Activated CD4-positive, alpha-beta T cell treated with anti-CD3 and anti-CD28 coated beads for 36 hours (primary cell): ENCODE measurements at regions not wholly inside any gene's neighbourhood (a gene's known extent, or its start where the extent isn't known, plus 50 kb on each side); places are given as distances from the start of the nearest gene placed in this dataset.

Source experiments
- ATAC-seq: fragments of 200-7000 bp; cut with Tn5 transposase; one replicate; pipeline ENCODE4 v1.10.0; 2021; ENCODE audit warnings: mild to moderate bottlenecking, moderate library complexity
- CTCF ChIA-PET: fragments of 350-600 bp; sonication (Branson Sonifier 250); formaldehyde crosslinking; loops from one replicate; lab custom pipeline; 2021; ENCODE audit warnings: antibody characterized with exemption; lab: Charles Lee
- POLR2A ChIA-PET: fragments of 350-600 bp; sonication (Branson Sonifier 250); formaldehyde crosslinking; loops from one replicate; lab custom pipeline; 2021; ENCODE audit warnings: antibody characterized with exemption, inconsistent platforms; lab: Charles Lee
- DNase-seq: peaks from one replicate; pipeline ENCODE4 v3.0.0-alpha.2; 2020
- H3K27ac Mint-ChIP-seq: one replicate; pipeline ENCODE4 v1.8.0; 2021; ENCODE audit warnings: mixed read lengths
- H3K27me3 Mint-ChIP-seq: one replicate; pipeline ENCODE4 v1.8.0; 2021; ENCODE audit warnings: mixed read lengths
- H3K36me3 Mint-ChIP-seq: one replicate; pipeline ENCODE4 v1.8.0; 2021; ENCODE audit warnings: low read depth, mixed read lengths
- H3K4me1 Mint-ChIP-seq: one replicate; pipeline ENCODE4 v1.8.0; 2021; ENCODE audit warnings: mixed read lengths
- H3K4me3 Mint-ChIP-seq: one replicate; pipeline ENCODE4 v1.8.0; 2021; ENCODE audit warnings: mild to moderate bottlenecking, moderate library complexity, mixed read lengths
- H3K9me3 Mint-ChIP-seq: one replicate; pipeline ENCODE4 v1.8.0; 2021; ENCODE audit warnings: low read depth, mixed read lengths
- intact Hi-C, 2 experiments: fragments of 100-400 bp; cut with DNase I in 1 of 2; cut with micrococcal nuclease in 1 of 2; formaldehyde crosslinking; loops; one replicate each; pipeline versions ENCODE4 v1.14.2 to v1.15.1; 2022 to 2024; cut with DNase I, micrococcal nuclease

- H3K4me1 Mint-ChIP-seq, result no peaks in the 10 kb centered on the region
- CTCF ChIA-PET, result no interaction called here
Measured at GRCh38 chr6:21451546-21452013, 142.0 kb upstream of the SOX4 start.

GRCh38 chr6:21454262-21454661 is 139.3 kb upstream of the SOX4 start:
- Mint-ChIP-seq H3K36me3 (no peaks in the 10 kb centered on the region), H3K9me3 (no peaks in the 10 kb centered on the region), H3K4me1 (no peaks in the 10 kb centered on the region), H3K4me3 (no peak overlapping the region), H3K27me3 (peaks cover 7% of the 10 kb centered on the region), H3K27ac (no peak overlapping the region)
- DNase-seq (no peak), ATAC-seq (no peak)
- CTCF ChIA-PET, result no interaction called here
- intact Hi-C loops, result no loop called here
- POLR2A ChIA-PET, result no interaction called here

More at GRCh38 chr6:21451546-21452013, 142.0 kb upstream of the SOX4 start:
- DNase-seq, result no peak
- Mint-ChIP-seq H3K27me3 (peaks cover 7% of the 10 kb centered on the region), H3K9me3 (no peaks in the 10 kb centered on the region), H3K27ac (no peak overlapping the region), H3K36me3 (no peaks in the 10 kb centered on the region), H3K4me3 (no peak overlapping the region)
- intact Hi-C loops, result no loop called here
- POLR2A ChIA-PET, result no interaction called here
- no peak for ATAC-seq

- Mint-ChIP-seq H3K27me3 (peaks cover 5% of the 10 kb centered on the region), H3K4me1 (no peaks in the 10 kb centered on the region), H3K4me3 (no peak overlapping the region), H3K27ac (no peak overlapping the region), H3K36me3 (no peaks in the 10 kb centered on the region), H3K9me3 (no peaks in the 10 kb centered on the region)
- intact Hi-C loops, result no loop called here
- DNase-seq (no peak), ATAC-seq (no peak)
- CTCF ChIA-PET, result no interaction called here
- POLR2A ChIA-PET, result no interaction called here
Measured at GRCh38 chr6:21455071-21455470, 138.5 kb upstream of the SOX4 start.

- no peak for DNase-seq
- H3K4me1 Mint-ChIP-seq, result no peaks in the 10 kb centered on the region
- POLR2A ChIA-PET, result no interaction called here
- peaks cover 2% of the 10 kb centered on the region for H3K27me3 Mint-ChIP-seq
- H3K36me3 Mint-ChIP-seq, result no peaks in the 10 kb centered on the region
- H3K27ac Mint-ChIP-seq, result no peak overlapping the region
- no peaks in the 10 kb centered on the region for H3K9me3 Mint-ChIP-seq
- H3K4me3 Mint-ChIP-seq, result no peak overlapping the region
- intact Hi-C loops, result no loop called here
- no peak for ATAC-seq
- CTCF ChIA-PET, result no interaction called here
Measured at GRCh38 chr6:21457647-21458046, 135.9 kb upstream of the SOX4 start.

- DNase-seq (no peak), ATAC-seq (no peak)
- no peak overlapping the region for H3K4me3 Mint-ChIP-seq
- H3K9me3 Mint-ChIP-seq, result no peaks in the 10 kb centered on the region
- H3K27me3 Mint-ChIP-seq, result peaks cover 2% of the 10 kb centered on the region
- POLR2A ChIA-PET, result interaction anchor here (0.6 kb wide), 1 partner anchor 38 kb away, joined by 3 read pairs; no protein-coding TSS in a partner anchor
- no peaks in the 10 kb centered on the region for H3K4me1 Mint-ChIP-seq
- no peaks in the 10 kb centered on the region for H3K36me3 Mint-ChIP-seq
- intact Hi-C loops, result no loop called here
- H3K27ac Mint-ChIP-seq, result no peak overlapping the region
- CTCF ChIA-PET, result interaction anchor here (0.7 kb wide), 1 partner anchor 220 kb away, joined by 3 read pairs; no protein-coding TSS in a partner anchor
Measured at GRCh38 chr6:21459641-21460040, 133.9 kb upstream of the SOX4 start.

GRCh38 chr6:21461844-21462518 is 131.6 kb upstream of the SOX4 start:
- Mint-ChIP-seq H3K9me3 (no peaks in the 10 kb centered on the region), H3K4me1 (no peaks in the 10 kb centered on the region), H3K27me3 (no peaks in the 10 kb centered on the region), H3K27ac (no peak overlapping the region), H3K36me3 (no peaks in the 10 kb centered on the region), H3K4me3 (no peak overlapping the region)
- intact Hi-C loops, result no loop called here
- ChIA-PET CTCF (interaction anchor here (0.7 kb wide), 1 partner anchor 132 kb away, joined by 3 read pairs; no protein-coding TSS in a partner anchor), POLR2A (no interaction called here)
- ATAC-seq (no peak), DNase-seq (no peak)

- no peaks in the 10 kb centered on the region for H3K36me3 Mint-ChIP-seq
- H3K27me3 Mint-ChIP-seq, result no peaks in the 10 kb centered on the region
- ChIA-PET POLR2A (interaction anchor here (0.7 kb wide), 1 partner anchor 35 kb away, joined by 4 read pairs; no protein-coding TSS in a partner anchor), CTCF (no interaction called here)
- no peak for ATAC-seq
- H3K9me3 Mint-ChIP-seq, result no peaks in the 10 kb centered on the region
- intact Hi-C loops, result no loop called here
- DNase-seq, result no peak
- no peak overlapping the region for H3K27ac Mint-ChIP-seq
- H3K4me3 Mint-ChIP-seq, result no peak overlapping the region
- H3K4me1 Mint-ChIP-seq, result no peaks in the 10 kb centered on the region
Measured at GRCh38 chr6:21462519-21462852, 131.1 kb upstream of the SOX4 start.

GRCh38 chr6:21467091-21467490 is 126.5 kb upstream of the SOX4 start:
- Mint-ChIP-seq H3K27me3 (peaks cover 3% of the 10 kb centered on the region), H3K36me3 (no peaks in the 10 kb centered on the region), H3K4me1 (no peaks in the 10 kb centered on the region), H3K4me3 (no peak overlapping the region), H3K27ac (no peak overlapping the region), H3K9me3 (no peaks in the 10 kb centered on the region)
- POLR2A ChIA-PET, result no interaction called here
- no peak for DNase-seq
- ATAC-seq, result no peak
- intact Hi-C loops, result no loop called here
- CTCF ChIA-PET, result no interaction called here

- Mint-ChIP-seq H3K4me3 (no peak overlapping the region), H3K36me3 (no peaks in the 10 kb centered on the region), H3K4me1 (no peaks in the 10 kb centered on the region), H3K9me3 (no peaks in the 10 kb centered on the region), H3K27ac (no peak overlapping the region), H3K27me3 (peaks cover 3% of the 10 kb centered on the region)
- ATAC-seq (no peak), DNase-seq (no peak)
- ChIA-PET CTCF (interaction anchor here (0.7 to 0.9 kb wide), 2 partner anchors 14 to 28 kb away, joined by 3 read pairs; no protein-coding TSS in a partner anchor), POLR2A (no interaction called here)
- intact Hi-C loops, result no loop called here
Measured at GRCh38 chr6:21468461-21468860, 125.1 kb upstream of the SOX4 start.

- Mint-ChIP-seq H3K4me3 (no peak overlapping the region), H3K27me3 (peaks cover 5% of the 10 kb centered on the region), H3K4me1 (no peaks in the 10 kb centered on the region), H3K9me3 (no peaks in the 10 kb centered on the region), H3K36me3 (no peaks in the 10 kb centered on the region), H3K27ac (no peak overlapping the region)
- CTCF ChIA-PET, result interaction anchor here (0.7 to 0.9 kb wide), 2 partner anchors 14 to 29 kb away, joined by 3 read pairs; no protein-coding TSS in a partner anchor
- intact Hi-C loops, result no loop called here
- POLR2A ChIA-PET, result no interaction called here
- no peak for DNase-seq
- ATAC-seq, result no peak
Measured at GRCh38 chr6:21469213-21469612, 124.3 kb upstream of the SOX4 start.

GRCh38 chr6:21476112-21476511 is 117.4 kb upstream of the SOX4 start:
- no peak for ATAC-seq
- intact Hi-C loops, result no loop called here
- CTCF ChIA-PET, result no interaction called here
- Mint-ChIP-seq H3K27ac (no peak overlapping the region), H3K9me3 (no peaks in the 10 kb centered on the region), H3K27me3 (peaks cover 13% of the 10 kb centered on the region), H3K4me1 (no peaks in the 10 kb centered on the region), H3K4me3 (no peak overlapping the region), H3K36me3 (no peaks in the 10 kb centered on the region)
- POLR2A ChIA-PET, result no interaction called here
- no peak for DNase-seq

GRCh38 chr6:21478411-21478810 is 115.1 kb upstream of the SOX4 start:
- Mint-ChIP-seq H3K36me3 (no peaks in the 10 kb centered on the region), H3K27ac (no peak overlapping the region), H3K27me3 (peaks cover 11% of the 10 kb centered on the region), H3K9me3 (no peaks in the 10 kb centered on the region), H3K4me3 (no peak overlapping the region), H3K4me1 (no peaks in the 10 kb centered on the region)
- intact Hi-C loops, result no loop called here
- DNase-seq, result no peak
- ATAC-seq, result no peak
- ChIA-PET POLR2A (no interaction called here), CTCF (no interaction called here)
